HG03095 (cell line): ENCODE measurements at regions not wholly inside any gene's neighbourhood (a gene's known extent, or its start where the extent isn't known, plus 50 kb on each side); places are given as distances from the start of the nearest gene placed in this dataset.

ENCODE experiments used
- ATAC-seq: cut with Tn5 transposase; IDR thresholded peaks from one replicate; pipeline ENCODE4 v1.9.1; 2021; ENCODE audit warnings: moderate library complexity; ENCODE audit not compliant: unreplicated experiment

- ATAC-seq = no peak
These were observed 261.5 kb downstream of the NSG2 start for GRCh38 chr5:174307031-174307408.

GRCh38 chr5:174307656-174308271 lies 262.3 kb downstream of the NSG2 start:
- ATAC-seq = no peak

GRCh38 chr5:174309131-174309795 lies 263.8 kb downstream of the NSG2 start:
- ATAC-seq = no peak

GRCh38 chr5:174310243-174310642 lies 264.7 kb downstream of the NSG2 start:
- ATAC-seq = no peak

- no peak for ATAC-seq
These were observed 265.2 kb downstream of the NSG2 start for GRCh38 chr5:174310706-174311105.

- ATAC-seq = no peak
These were observed 265.6 kb downstream of the NSG2 start for GRCh38 chr5:174311121-174311520.

- peak; percentile 50 for ATAC-seq
These were observed 266.2 kb downstream of the NSG2 start for GRCh38 chr5:174311531-174312269.

GRCh38 chr5:174312270-174312617 lies 266.7 kb downstream of the NSG2 start:
- ATAC-seq = peak; percentile 12

- ATAC-seq = no peak
These were observed 267.1 kb downstream of the NSG2 start for GRCh38 chr5:174312641-174313040.

GRCh38 chr5:174313615-174314014 lies 268.1 kb downstream of the NSG2 start:
- no peak for ATAC-seq

- ATAC-seq = no peak
These were observed 268.8 kb downstream of the NSG2 start for GRCh38 chr5:174314261-174314660.

- ATAC-seq = no peak
These were observed 270.0 kb downstream of the NSG2 start for GRCh38 chr5:174315471-174315870.

GRCh38 chr5:174315871-174316270 lies 270.4 kb downstream of the NSG2 start:
- no peak for ATAC-seq

- no peak for ATAC-seq
These were observed 270.8 kb downstream of the NSG2 start for GRCh38 chr5:174316326-174316725.

GRCh38 chr5:174317256-174317894 lies 271.9 kb downstream of the NSG2 start:
- no peak for ATAC-seq

GRCh38 chr5:174318578-174318977 lies 273.1 kb downstream of the NSG2 start:
- no peak for ATAC-seq

GRCh38 chr5:174319551-174319950 lies 274.0 kb downstream of the NSG2 start:
- ATAC-seq = no peak

- ATAC-seq = no peak
These were observed 274.5 kb downstream of the NSG2 start for GRCh38 chr5:174320051-174320450.

- ATAC-seq = no peak
These were observed 278.4 kb downstream of the NSG2 start for GRCh38 chr5:174323878-174324281.

GRCh38 chr5:174324680-174325079 lies 279.2 kb downstream of the NSG2 start:
- no peak for ATAC-seq

GRCh38 chr5:174325431-174325830 lies 279.9 kb downstream of the NSG2 start:
- ATAC-seq = no peak

GRCh38 chr5:174325961-174326360 lies 280.5 kb downstream of the NSG2 start:
- no peak for ATAC-seq
